HFF-Myc (cell line): ENCODE measurements at regions not wholly inside any gene's neighbourhood (a gene's known extent, or its start where the extent isn't known, plus 50 kb on each side); places are given as distances from the start of the nearest gene placed in this dataset.

Experiments used
- DNase-seq: peaks from one replicate; pipeline ENCODE4 v3.0.0-alpha.2; 2011; ENCODE audit warnings: low read depth; ENCODE audit errors: extremely low read depth
- H3K4me3 ChIP-seq: replicated peaks from 2 replicates; pipeline ENCODE4 v1.5.1; 2011; ENCODE audit warnings: low read depth, mild to moderate bottlenecking, control low read depth, low read length
- CTCF ChIP-seq: IDR thresholded peaks from 2 replicates; pipeline ENCODE4 v1.5.1; 2012; ENCODE audit warnings: mild to moderate bottlenecking, low read depth, low read length, control low read depth; ENCODE audit errors: missing control alignments

- TF ChIP-seq CTCF = no peak
- DNase-seq = no peak
- H3K4me3 ChIP-seq = no peak overlapping the region
Measured at GRCh38 chr9:30411571-30411970, 1972.9 kb upstream of the ACO1 start.

- no peak overlapping the region for H3K4me3 ChIP-seq
- no peak for DNase-seq
- TF ChIP-seq CTCF = no peak
Measured at GRCh38 chr9:30459156-30459555, 1925.3 kb upstream of the ACO1 start.

GRCh38 chr9:30476826-30477225 lies 1907.6 kb upstream of the ACO1 start:
- TF ChIP-seq CTCF = no peak
- H3K4me3 ChIP-seq = no peak overlapping the region
- DNase-seq = no peak

GRCh38 chr9:30478684-30479083 lies 1905.8 kb upstream of the ACO1 start:
- H3K4me3 ChIP-seq = no peak overlapping the region
- DNase-seq = no peak
- TF ChIP-seq CTCF = no peak

GRCh38 chr9:30482499-30482898 lies 1901.9 kb upstream of the ACO1 start:
- no peak for DNase-seq
- TF ChIP-seq CTCF = no peak
- no peak overlapping the region for H3K4me3 ChIP-seq

GRCh38 chr9:30484690-30485089 lies 1899.8 kb upstream of the ACO1 start:
- TF ChIP-seq CTCF = no peak
- no peak overlapping the region for H3K4me3 ChIP-seq
- no peak for DNase-seq

GRCh38 chr9:30504502-30504905 lies 1879.9 kb upstream of the ACO1 start:
- no peak for DNase-seq
- TF ChIP-seq CTCF = no peak

More at GRCh38 chr9:30504502-30504905, 1879.9 kb upstream of the ACO1 start:
- H3K4me3 ChIP-seq = no peak overlapping the region
